ENCODE measurements at regions not wholly inside any gene's neighbourhood (a gene's known extent, or its start where the extent isn't known, plus 50 kb on each side); places are given as distances from the start of the nearest gene placed in this dataset.
A peak's percentile ranks its signal among the peaks of the same experiment; 100 is the strongest.

DNA sequence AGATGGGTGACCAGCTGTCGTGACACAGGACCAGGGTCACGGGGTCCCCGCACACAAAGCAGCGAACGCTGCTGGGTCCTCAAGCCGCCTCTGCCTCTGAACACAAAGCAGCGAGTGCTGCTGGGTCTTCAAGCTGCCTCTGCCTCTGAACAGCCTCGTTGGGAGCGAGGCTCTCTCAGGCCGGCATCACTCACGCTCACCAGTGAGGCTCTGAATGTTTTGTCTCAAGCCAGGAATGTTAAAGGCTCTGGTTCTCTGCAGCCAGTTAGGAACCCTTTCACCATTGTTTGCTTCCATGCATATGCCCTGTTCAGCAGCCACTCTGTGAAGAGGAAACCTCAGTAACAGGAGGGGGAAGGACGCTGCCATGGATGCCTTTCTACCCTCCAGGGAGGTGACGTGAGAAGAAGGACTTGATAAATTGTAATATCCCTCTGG, 82.7 kb upstream of the TAF11L2 start:
- no peak for TF ChIP-seq EGR1 (IDR thresholded peaks at IDR 0.05)
- TF ChIP-seq, protein P1, sequence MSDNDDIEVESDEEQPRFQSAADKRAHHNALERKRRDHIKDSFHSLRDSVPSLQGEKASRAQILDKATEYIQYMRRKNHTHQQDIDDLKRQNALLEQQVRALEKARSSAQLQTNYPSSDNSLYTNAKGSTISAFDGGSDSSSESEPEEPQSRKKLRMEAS (IDR thresholded peaks at IDR 0.05), result no peak
- no peak for TF ChIP-seq TAF1 (IDR thresholded peaks at IDR 0.05; ENCODE audit: low read depth)
- no peak for TF ChIP-seq ZBTB7A (IDR thresholded peaks at IDR 0.05; ENCODE audit: low read depth)
- TF ChIP-seq CREB1 (IDR thresholded peaks at IDR 0.05; ENCODE audit: low read depth), result no peak
- no peak for TF ChIP-seq EP300 (IDR thresholded peaks at IDR 0.05; ENCODE audit: borderline replicate concordance)
- TF ChIP-seq NFIC (IDR thresholded peaks at IDR 0.05), result no peak
- TF ChIP-seq, protein P2, sequence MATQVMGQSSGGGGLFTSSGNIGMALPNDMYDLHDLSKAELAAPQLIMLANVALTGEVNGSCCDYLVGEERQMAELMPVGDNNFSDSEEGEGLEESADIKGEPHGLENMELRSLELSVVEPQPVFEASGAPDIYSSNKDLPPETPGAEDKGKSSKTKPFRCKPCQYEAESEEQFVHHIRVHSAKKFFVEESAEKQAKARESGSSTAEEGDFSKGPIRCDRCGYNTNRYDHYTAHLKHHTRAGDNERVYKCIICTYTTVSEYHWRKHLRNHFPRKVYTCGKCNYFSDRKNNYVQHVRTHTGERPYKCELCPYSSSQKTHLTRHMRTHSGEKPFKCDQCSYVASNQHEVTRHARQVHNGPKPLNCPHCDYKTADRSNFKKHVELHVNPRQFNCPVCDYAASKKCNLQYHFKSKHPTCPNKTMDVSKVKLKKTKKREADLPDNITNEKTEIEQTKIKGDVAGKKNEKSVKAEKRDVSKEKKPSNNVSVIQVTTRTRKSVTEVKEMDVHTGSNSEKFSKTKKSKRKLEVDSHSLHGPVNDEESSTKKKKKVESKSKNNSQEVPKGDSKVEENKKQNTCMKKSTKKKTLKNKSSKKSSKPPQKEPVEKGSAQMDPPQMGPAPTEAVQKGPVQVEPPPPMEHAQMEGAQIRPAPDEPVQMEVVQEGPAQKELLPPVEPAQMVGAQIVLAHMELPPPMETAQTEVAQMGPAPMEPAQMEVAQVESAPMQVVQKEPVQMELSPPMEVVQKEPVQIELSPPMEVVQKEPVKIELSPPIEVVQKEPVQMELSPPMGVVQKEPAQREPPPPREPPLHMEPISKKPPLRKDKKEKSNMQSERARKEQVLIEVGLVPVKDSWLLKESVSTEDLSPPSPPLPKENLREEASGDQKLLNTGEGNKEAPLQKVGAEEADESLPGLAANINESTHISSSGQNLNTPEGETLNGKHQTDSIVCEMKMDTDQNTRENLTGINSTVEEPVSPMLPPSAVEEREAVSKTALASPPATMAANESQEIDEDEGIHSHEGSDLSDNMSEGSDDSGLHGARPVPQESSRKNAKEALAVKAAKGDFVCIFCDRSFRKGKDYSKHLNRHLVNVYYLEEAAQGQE (IDR thresholded peaks at IDR 0.05; ENCODE audit: low read depth), result no peak
- no peak for TF ChIP-seq FOXM1 (IDR thresholded peaks at IDR 0.05; ENCODE audit: borderline replicate concordance, low read depth)
- TF ChIP-seq YY1 (IDR thresholded peaks at IDR 0.05; ENCODE audit: low read depth), result no peak
- TF ChIP-seq TEAD4 (IDR thresholded peaks at IDR 0.05), result no peak
- TF ChIP-seq, protein P3, sequence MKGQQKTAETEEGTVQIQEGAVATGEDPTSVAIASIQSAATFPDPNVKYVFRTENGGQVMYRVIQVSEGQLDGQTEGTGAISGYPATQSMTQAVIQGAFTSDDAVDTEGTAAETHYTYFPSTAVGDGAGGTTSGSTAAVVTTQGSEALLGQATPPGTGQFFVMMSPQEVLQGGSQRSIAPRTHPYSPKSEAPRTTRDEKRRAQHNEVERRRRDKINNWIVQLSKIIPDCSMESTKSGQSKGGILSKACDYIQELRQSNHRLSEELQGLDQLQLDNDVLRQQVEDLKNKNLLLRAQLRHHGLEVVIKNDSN (IDR thresholded peaks at IDR 0.05), result no peak
- TF ChIP-seq CEBPB (IDR thresholded peaks at IDR 0.05), result no peak

DNA sequence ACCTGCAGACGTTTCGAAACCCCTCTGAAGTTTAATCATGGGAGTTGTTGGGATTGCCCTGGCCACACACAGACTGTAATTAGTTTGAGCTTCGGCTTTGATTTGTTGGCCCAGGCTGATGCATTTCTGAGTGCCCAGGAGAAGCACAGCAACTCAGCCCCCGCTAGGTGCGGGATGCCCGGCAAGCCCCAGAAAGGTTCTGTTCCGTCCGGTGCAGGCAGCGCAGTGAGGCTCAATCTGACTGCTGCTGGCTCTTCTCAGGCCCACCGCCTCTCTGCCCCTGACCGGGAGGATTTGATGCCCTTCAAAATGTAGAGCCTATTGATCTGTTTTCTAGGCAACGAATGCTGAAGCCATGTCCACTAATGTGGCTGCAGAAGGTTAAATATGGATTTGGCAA, 73.4 kb upstream of the TAF11L2 start:
- TF ChIP-seq, protein P2 (IDR thresholded peaks at IDR 0.05; ENCODE audit: low read depth), result no peak
- TF ChIP-seq EGR1 (IDR thresholded peaks at IDR 0.05), result no peak
- no peak for TF ChIP-seq TEAD4 (IDR thresholded peaks at IDR 0.05)
- TF ChIP-seq TCF12 (IDR thresholded peaks at IDR 0.05; ENCODE audit: low read depth), result no peak
- no peak for TF ChIP-seq TAF1 (IDR thresholded peaks at IDR 0.05; ENCODE audit: low read depth)
- TF ChIP-seq NFIC (IDR thresholded peaks at IDR 0.05), result no peak
- TF ChIP-seq CEBPB (IDR thresholded peaks at IDR 0.05), result no peak
- no peak for TF ChIP-seq CREB1 (IDR thresholded peaks at IDR 0.05; ENCODE audit: low read depth)
- TF ChIP-seq RAD21 (IDR thresholded peaks at IDR 0.05; ENCODE audit: low read depth), result no peak
- TF ChIP-seq EP300 (IDR thresholded peaks at IDR 0.05; ENCODE audit: borderline replicate concordance), result no peak
- TF ChIP-seq YY1 (IDR thresholded peaks at IDR 0.05; ENCODE audit: low read depth), result no peak
- no peak for TF ChIP-seq FOXM1 (IDR thresholded peaks at IDR 0.05; ENCODE audit: borderline replicate concordance, low read depth)
- TF ChIP-seq, protein P3 (IDR thresholded peaks at IDR 0.05), result no peak

DNA sequence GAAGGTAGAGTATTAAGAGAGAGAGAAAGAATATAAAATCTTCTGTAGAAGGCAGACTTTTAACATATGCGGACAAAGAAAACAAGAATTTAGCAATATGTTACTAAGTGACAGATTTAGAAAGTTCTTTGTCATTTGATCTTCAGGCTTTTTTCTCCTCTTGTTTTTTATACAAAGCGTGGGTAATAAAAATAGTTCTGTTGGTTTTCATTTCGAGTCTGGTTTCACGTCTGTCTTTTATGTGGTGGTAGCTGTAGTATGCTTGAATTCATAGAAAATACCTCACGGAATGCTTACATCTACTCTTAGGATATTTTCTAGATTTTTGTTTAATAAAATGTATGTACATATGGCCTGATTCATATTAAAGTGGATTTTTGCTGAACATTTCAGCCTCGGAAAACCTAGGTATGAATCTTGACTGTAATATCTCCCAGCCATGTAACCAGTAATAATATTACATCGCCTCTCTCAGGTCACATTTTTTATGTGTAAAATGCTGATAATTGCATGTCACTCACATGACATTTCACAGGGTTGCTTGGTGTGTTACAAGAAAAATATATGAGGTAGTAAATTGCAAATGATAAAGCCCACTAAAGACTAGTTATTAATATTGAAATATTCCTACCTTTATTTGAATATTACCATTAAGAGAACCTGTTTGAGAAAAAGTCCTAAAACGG, 72.5 kb upstream of the TAF11L2 start:
- no peak for TF ChIP-seq FOXM1 (IDR thresholded peaks at IDR 0.05; ENCODE audit: borderline replicate concordance, low read depth)
- TF ChIP-seq EP300 (IDR thresholded peaks at IDR 0.05; ENCODE audit: borderline replicate concordance), result no peak
- TF ChIP-seq RAD21 (IDR thresholded peaks at IDR 0.05; ENCODE audit: low read depth), result no peak
- TF ChIP-seq CREB1 (IDR thresholded peaks at IDR 0.05; ENCODE audit: low read depth), result no peak
- TF ChIP-seq, protein P3 (IDR thresholded peaks at IDR 0.05), result no peak

DNA sequence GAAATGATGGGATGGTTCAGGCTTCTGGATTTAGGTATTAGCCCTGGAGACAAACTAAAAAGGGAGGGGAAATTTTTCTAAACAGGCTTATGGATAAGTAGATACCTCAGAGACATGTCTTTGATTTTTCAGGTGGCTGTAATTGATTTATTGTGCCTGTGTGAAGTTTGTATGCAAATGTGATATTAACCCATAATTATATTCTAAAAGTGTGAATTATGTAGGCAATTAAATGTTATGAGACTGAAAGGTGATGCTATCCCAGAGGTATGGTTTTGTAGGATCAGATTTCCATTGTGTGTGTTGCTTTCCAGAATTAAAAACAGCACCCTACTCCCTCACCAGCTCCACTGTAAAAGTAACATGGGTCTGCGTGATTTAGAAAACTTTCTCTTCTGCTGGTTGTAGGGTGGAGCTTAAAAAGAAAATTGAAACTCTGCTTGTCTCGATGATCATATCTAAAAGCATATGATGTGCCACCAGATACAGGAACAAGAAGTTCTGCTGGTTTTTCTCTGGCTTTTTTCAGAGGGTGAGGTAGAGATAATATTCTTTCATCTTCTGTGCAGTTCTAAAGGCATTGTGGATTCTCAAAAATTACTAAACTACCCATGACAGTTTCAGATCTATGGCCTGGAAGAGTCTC, 71.8 kb upstream of the TAF11L2 start:
- TF ChIP-seq RAD21 (IDR thresholded peaks at IDR 0.05; ENCODE audit: low read depth) (no peak), TCF12 (IDR thresholded peaks at IDR 0.05; ENCODE audit: low read depth) (no peak), TAF1 (IDR thresholded peaks at IDR 0.05; ENCODE audit: low read depth) (no peak), NFIC (IDR thresholded peaks at IDR 0.05) (no peak), YY1 (IDR thresholded peaks at IDR 0.05; ENCODE audit: low read depth) (no peak), FOXM1 (IDR thresholded peaks at IDR 0.05; ENCODE audit: borderline replicate concordance, low read depth) (no peak), EGR1 (IDR thresholded peaks at IDR 0.05) (no peak), EP300 (IDR thresholded peaks at IDR 0.05; ENCODE audit: borderline replicate concordance) (0 out of 2 replicates have a peak, but pooled peaks have one; percentile 28)

DNA sequence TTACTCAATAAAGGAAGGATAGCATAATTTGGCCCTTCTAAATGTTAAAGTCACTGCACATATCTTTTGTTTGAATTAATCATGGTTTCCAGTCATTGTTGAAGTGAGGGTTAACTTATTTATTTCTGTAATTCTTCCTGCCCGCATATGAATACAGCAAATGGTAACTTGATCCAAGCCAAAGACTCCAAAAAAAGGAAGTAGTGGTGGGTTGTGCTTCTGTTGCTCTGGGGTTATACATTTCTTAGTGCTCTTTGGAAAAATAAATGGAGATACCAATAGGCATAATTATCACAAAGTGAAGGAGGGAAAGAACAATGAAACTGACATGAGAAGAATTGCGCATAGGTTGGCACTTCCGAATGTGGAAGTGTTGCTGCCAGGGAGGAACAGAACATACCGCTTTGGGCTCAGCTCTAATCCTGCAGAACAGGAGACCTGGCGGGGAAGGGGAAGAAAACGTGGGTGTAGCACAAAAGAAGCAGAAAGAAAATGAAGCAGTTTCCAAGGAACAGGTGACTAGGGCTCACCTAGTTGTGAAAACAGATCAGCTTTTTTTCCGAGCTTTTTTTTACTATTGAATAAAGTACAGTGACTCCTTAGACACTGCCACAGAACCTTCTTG, 69.7 kb upstream of the TAF11L2 start:
- TF ChIP-seq EGR1 (IDR thresholded peaks at IDR 0.05), result no peak
- no peak for TF ChIP-seq TEAD4 (IDR thresholded peaks at IDR 0.05)
- no peak for TF ChIP-seq CREB1 (IDR thresholded peaks at IDR 0.05; ENCODE audit: low read depth)
- TF ChIP-seq, protein P1 (IDR thresholded peaks at IDR 0.05), result no peak
- TF ChIP-seq, protein P2 (IDR thresholded peaks at IDR 0.05; ENCODE audit: low read depth), result no peak
- TF ChIP-seq ZBTB7A (IDR thresholded peaks at IDR 0.05; ENCODE audit: low read depth), result no peak
- no peak for TF ChIP-seq TAF1 (IDR thresholded peaks at IDR 0.05; ENCODE audit: low read depth)
- no peak for TF ChIP-seq NFIC (IDR thresholded peaks at IDR 0.05)
- TF ChIP-seq CEBPB (IDR thresholded peaks at IDR 0.05), result no peak
- TF ChIP-seq YY1 (IDR thresholded peaks at IDR 0.05; ENCODE audit: low read depth), result no peak
- TF ChIP-seq RAD21 (IDR thresholded peaks at IDR 0.05; ENCODE audit: low read depth), result no peak

Data from Ishikawa (cell line).